Astrocyte of the spinal cord (primary cell): ENCODE measurements at regions not wholly inside any gene's neighbourhood (a gene's known extent, or its start where the extent isn't known, plus 50 kb on each side); places are given as distances from the start of the nearest gene placed in this dataset.

Source experiments
- DNase-seq: peaks from one replicate; pipeline ENCODE4 v3.0.0; 2011; ENCODE audit warnings: low read depth, low spot score
- H3K4me3 ChIP-seq: 2 replicates; pipeline ENCODE4 v1.5.1; 2011; ENCODE audit warnings: low read depth, mild to moderate bottlenecking, low read length, moderate library complexity
- in situ Hi-C: cut with HindIII; loops from 2 replicates; pipeline ENCODE4 v1.10.0; 2017; ENCODE audit warnings: low sequenced_read_pairs
- TF ChIP-seq, protein P1 (sequence below): IDR thresholded peaks from 2 replicates; pipeline ENCODE4 v1.5.1; 2012; ENCODE audit warnings: low read depth, mild to moderate bottlenecking, low read length, inconsistent platforms

DNA sequence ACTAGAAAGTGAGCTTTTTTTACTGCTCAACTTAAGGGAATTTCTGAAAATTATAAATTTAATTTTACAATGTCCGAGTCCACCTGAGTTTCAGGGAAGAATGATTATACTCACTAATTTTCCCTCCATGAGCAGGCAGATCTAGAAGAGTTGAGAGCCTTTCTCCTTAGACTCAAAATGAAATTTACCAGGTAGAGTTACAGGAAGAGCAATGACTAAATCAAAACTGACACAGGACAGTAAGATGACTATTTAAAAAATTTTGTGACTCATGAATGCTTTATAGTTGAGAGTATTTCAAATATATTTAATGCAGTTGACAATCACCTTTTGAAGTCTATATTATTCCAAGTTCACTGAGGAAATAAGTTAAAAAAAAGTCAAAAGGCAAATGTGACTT lies 198.1 kb upstream of the NRSN1 start:
- TF ChIP-seq, protein P1, sequence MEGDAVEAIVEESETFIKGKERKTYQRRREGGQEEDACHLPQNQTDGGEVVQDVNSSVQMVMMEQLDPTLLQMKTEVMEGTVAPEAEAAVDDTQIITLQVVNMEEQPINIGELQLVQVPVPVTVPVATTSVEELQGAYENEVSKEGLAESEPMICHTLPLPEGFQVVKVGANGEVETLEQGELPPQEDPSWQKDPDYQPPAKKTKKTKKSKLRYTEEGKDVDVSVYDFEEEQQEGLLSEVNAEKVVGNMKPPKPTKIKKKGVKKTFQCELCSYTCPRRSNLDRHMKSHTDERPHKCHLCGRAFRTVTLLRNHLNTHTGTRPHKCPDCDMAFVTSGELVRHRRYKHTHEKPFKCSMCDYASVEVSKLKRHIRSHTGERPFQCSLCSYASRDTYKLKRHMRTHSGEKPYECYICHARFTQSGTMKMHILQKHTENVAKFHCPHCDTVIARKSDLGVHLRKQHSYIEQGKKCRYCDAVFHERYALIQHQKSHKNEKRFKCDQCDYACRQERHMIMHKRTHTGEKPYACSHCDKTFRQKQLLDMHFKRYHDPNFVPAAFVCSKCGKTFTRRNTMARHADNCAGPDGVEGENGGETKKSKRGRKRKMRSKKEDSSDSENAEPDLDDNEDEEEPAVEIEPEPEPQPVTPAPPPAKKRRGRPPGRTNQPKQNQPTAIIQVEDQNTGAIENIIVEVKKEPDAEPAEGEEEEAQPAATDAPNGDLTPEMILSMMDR, result no peak
- in situ Hi-C loops, result no loop called here
- no peak for DNase-seq
- no peak overlapping the region for H3K4me3 ChIP-seq

DNA sequence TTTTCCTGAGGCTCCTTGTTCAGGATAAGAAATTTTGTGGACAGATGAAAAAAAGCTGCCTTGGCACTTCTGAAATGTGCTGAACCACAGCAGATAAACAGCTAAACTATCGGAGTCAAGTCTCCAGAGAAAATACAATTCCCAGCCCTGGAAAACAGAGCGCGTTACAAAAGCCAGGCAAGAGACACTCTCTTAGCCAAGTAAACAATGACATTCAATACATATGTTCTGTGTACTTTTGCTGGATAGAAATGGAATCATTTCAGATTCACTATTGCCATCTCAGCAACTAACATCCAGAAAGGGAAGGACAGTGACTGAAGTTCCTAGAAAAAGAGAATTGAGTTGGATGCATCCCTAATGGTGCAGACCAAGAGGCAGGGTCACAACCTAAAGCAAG lies 196.8 kb upstream of the NRSN1 start:
- H3K4me3 ChIP-seq, result no peak overlapping the region
- TF ChIP-seq, protein P1, result no peak
- no peak for DNase-seq
- in situ Hi-C loops, result no loop called here

DNA sequence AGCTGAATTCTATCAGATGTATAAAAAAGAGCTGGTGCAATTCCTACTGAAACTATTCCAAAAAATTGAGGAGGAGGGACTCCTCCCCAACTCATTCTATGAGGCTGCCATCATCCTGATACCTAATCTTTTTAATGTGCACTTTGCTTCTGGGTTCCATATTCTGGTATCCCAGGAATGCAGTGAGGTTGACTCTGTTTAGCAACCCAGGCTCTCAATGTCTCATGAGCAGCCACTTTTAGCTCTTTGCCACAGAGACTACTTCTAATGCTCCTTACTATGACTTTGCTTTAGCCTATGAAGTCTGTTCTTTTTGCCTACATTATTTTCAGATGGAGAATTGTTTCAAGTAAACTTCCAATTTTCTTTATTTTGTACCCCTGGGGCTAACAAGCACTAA lies 185.5 kb upstream of the NRSN1 start:
- no peak for DNase-seq
- no peak overlapping the region for H3K4me3 ChIP-seq
- TF ChIP-seq, protein P1, result no peak
- in situ Hi-C loops, result no loop called here

DNA sequence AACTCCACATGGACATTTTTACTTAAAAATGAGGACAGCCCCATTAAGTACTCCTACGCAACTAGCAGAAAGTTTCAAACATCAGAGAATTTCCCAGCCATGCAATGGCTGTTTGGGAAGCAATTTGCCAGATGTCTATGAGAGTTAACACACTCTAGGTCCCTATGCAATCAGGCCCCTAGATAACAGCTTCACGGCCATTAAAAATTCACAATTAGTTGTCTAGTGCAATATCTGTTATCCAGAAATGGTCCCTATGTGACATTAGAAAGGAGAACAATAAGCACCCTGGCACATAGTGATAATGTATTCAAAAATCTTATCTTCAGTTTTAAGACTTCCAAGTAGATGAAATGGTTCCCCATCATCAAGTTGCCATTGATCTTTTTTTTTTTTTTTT lies 174.3 kb upstream of the NRSN1 start:
- TF ChIP-seq, protein P1, result no peak
- in situ Hi-C loops, result no loop called here
- DNase-seq, result no peak
- no peak overlapping the region for H3K4me3 ChIP-seq

DNA sequence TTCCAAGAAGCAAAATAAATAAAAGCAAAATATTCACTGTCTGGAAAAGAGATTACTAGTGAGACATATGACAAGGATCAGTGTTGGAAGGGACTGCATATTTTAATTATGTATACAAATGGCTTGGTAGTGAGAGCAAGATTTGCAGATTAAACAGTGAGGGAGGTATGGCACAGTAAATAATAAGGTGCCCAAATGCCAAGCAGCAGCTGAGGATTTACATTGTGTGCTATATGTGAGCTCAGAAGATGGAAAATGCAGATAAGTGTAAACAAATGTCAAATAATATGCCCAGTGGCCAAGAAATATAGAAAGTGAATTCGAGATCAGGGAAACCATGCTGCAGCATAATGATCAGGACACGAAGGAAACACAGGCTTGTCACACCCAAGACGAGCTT lies 173.8 kb upstream of the NRSN1 start:
- TF ChIP-seq, protein P1, result no peak
- H3K4me3 ChIP-seq, result no peak overlapping the region
- DNase-seq, result no peak
- in situ Hi-C loops, result no loop called here

DNA sequence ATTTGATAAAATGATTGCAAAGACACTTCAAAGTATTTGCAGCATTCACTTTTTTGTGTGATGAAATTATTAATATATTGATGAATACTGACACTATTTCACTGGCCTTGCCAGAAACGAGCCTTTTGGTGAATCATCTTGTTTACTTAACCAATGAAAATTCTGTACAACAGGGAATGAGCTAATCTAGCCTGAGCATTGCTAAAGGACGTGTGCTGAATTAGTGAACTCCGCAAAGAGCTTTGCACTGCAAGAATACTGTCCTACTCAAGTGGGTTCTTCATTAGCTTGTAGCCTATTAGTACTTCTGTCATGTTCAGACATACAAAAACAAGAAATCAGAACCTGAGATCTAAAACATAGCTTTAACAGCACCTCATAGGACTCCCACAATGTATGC lies 172.0 kb upstream of the NRSN1 start:
- in situ Hi-C loops, result no loop called here
- H3K4me3 ChIP-seq, result no peak overlapping the region
- TF ChIP-seq, protein P1, result no peak
- no peak for DNase-seq

DNA sequence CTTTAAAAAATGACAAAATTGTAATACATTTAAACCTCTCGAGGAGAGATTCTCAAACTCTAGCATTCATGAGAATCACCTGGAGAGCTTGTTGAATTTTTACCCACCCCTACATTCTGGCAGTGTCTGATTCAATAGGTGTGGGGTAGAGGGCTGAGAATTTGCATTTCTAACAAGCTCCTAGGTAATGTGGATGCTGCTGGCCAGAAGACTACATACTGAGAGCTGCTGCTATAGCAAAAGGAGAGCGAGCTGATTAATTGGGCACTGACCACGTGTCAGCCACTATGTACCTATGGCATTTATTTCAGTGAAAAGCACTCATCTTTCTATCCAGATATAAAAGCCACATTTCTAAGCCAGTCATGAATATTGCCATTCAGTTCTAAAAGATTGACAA lies 169.0 kb upstream of the NRSN1 start:
- no peak overlapping the region for H3K4me3 ChIP-seq
- DNase-seq, result no peak
- in situ Hi-C loops, result no loop called here
- TF ChIP-seq, protein P1, result no peak
